ENCODE measurements at regions not wholly inside any gene's neighbourhood (a gene's known extent, or its start where the extent isn't known, plus 50 kb on each side); places are given as distances from the start of the nearest gene placed in this dataset.

GRCh38 chr3:19046440-19046839 lies 101.9 kb upstream of the KCNH8 start:
- DNase-seq: no peak
- intact Hi-C loops (cut with DNase I): no loop called here
- H3K4me3 ChIP-seq: no peak overlapping the region
- H3K9me3 ChIP-seq: no peaks in the 10 kb centered on the region
- H3K27ac ChIP-seq: no peak overlapping the region
- no peaks in the 10 kb centered on the region for H3K36me3 ChIP-seq
- H3K4me1 ChIP-seq: no peaks in the 10 kb centered on the region
- 67 to 68% methylated on average over 1 of the region's 1 CpG for WGBS, 2 donors
- no peak for TF ChIP-seq POLR2AphosphoS5 (IDR thresholded peaks at IDR 0.05)
- peak in 1 of 4 experiments; percentile 11 for TF ChIP-seq CTCF (IDR thresholded peaks at IDR 0.05)
- TF ChIP-seq EP300 (IDR thresholded peaks at IDR 0.05): no peak
- no peaks in the 10 kb centered on the region for H3K27me3 ChIP-seq

GRCh38 chr3:19030522-19030839 lies 117.8 kb upstream of the KCNH8 start:
- no peak overlapping the region for H3K4me3 ChIP-seq
- WGBS, 2 donors: 46 to 57% methylated on average over 4 of the region's 4 CpGs
- no peaks in the 10 kb centered on the region for H3K9me3 ChIP-seq
- H3K27ac ChIP-seq: no peak overlapping the region
- no peak for DNase-seq
- intact Hi-C loops (cut with DNase I): no loop called here
- no peaks in the 10 kb centered on the region for H3K4me1 ChIP-seq
- TF ChIP-seq POLR2A (IDR thresholded peaks at IDR 0.05) (no peak), CTCF (IDR thresholded peaks at IDR 0.05) (no peak), POLR2AphosphoS5 (IDR thresholded peaks at IDR 0.05) (no peak), EP300 (IDR thresholded peaks at IDR 0.05) (no peak)
- H3K36me3 ChIP-seq: no peaks in the 10 kb centered on the region
- no peaks in the 10 kb centered on the region for H3K27me3 ChIP-seq

GRCh38 chr3:19029837-19030521 lies 118.3 kb upstream of the KCNH8 start:
- no peaks in the 10 kb centered on the region for H3K9me3 ChIP-seq
- H3K4me3 ChIP-seq: no peak overlapping the region
- WGBS, 2 donors: 65 to 86% methylated on average over 2 of the region's 2 CpGs
- no peak for DNase-seq
- H3K36me3 ChIP-seq: no peaks in the 10 kb centered on the region
- H3K4me1 ChIP-seq: no peaks in the 10 kb centered on the region
- no peak overlapping the region for H3K27ac ChIP-seq
- intact Hi-C loops (cut with DNase I): no loop called here
- H3K27me3 ChIP-seq: no peaks in the 10 kb centered on the region
- TF ChIP-seq POLR2AphosphoS5 (IDR thresholded peaks at IDR 0.05) (no peak), POLR2A (IDR thresholded peaks at IDR 0.05) (no peak), EP300 (IDR thresholded peaks at IDR 0.05) (no peak), CTCF (IDR thresholded peaks at IDR 0.05) (no peak)

GRCh38 chr3:19025441-19025840 lies 122.9 kb upstream of the KCNH8 start:
- H3K27me3 ChIP-seq: no peaks in the 10 kb centered on the region
- no peaks in the 10 kb centered on the region for H3K36me3 ChIP-seq
- DNase-seq: no peak
- H3K27ac ChIP-seq: no peak overlapping the region
- WGBS, 2 donors: 87 to 94% methylated on average over 1 of the region's 1 CpG
- H3K4me3 ChIP-seq: no peak overlapping the region
- TF ChIP-seq POLR2AphosphoS5 (IDR thresholded peaks at IDR 0.05) (no peak), POLR2A (IDR thresholded peaks at IDR 0.05) (no peak), EP300 (IDR thresholded peaks at IDR 0.05) (no peak), CTCF (IDR thresholded peaks at IDR 0.05) (no peak)
- peaks cover 0 to 1% (median 0%) of the 10 kb centered on the region in 4 donors for H3K9me3 ChIP-seq
- no peaks in the 10 kb centered on the region for H3K4me1 ChIP-seq
- intact Hi-C loops (cut with DNase I): no loop called here

- TF ChIP-seq POLR2AphosphoS5 (IDR thresholded peaks at IDR 0.05) (no peak), EP300 (IDR thresholded peaks at IDR 0.05) (no peak), CTCF (IDR thresholded peaks at IDR 0.05) (no peak), POLR2A (IDR thresholded peaks at IDR 0.05) (no peak)
- no peaks in the 10 kb centered on the region for H3K4me1 ChIP-seq
Observed at GRCh38 chr3:19022546-19022945, 125.8 kb upstream of the KCNH8 start.

More at GRCh38 chr3:19022546-19022945, 125.8 kb upstream of the KCNH8 start:
- intact Hi-C loops (cut with DNase I): no loop called here
- WGBS, 2 donors: 82 to 88% methylated on average over 4 of the region's 4 CpGs
- DNase-seq: no peak
- Histone ChIP-seq H3K36me3 (no peaks in the 10 kb centered on the region), H3K27me3 (no peaks in the 10 kb centered on the region), H3K9me3 (peaks cover 0 to 1% (median 0%) of the 10 kb centered on the region in 4 donors), H3K4me3 (no peak overlapping the region), H3K27ac (no peak overlapping the region)

All from sigmoid colon (tissue), 6 donors.